ENCODE measurements at regions not wholly inside any gene's neighbourhood (a gene's known extent, or its start where the extent isn't known, plus 50 kb on each side); places are given as distances from the start of the nearest gene placed in this dataset.
"Not testable (repeated sequence)": the region's sequence is repeated elsewhere in the genome, so short reads cannot be mapped to it uniquely, and the experiment has no call there.

- no peak for DNase-seq
- H3K36me3 ChIP-seq (replicated peaks): no peaks in the 10 kb centered on the region
- no peak overlapping the region for H3K27ac ChIP-seq
- H3K4me3 ChIP-seq (ENCODE audit: low read depth, low read length): no peak overlapping the region
- in situ Hi-C loops (cut with HindIII; ENCODE audit: low pct_ligation_motif_present, low sequenced_read_pairs): no loop called here
- TF ChIP-seq CTCF (IDR thresholded peaks at IDR 0.05; ENCODE audit: low read depth, low read length, missing control alignments): no peak
- no peaks in the 10 kb centered on the region for H3K27me3 ChIP-seq (replicated peaks)
These were observed 72.7 kb downstream of the NAA11 start for GRCh38 chr4:79253168-79253567.

- in situ Hi-C loops (cut with HindIII; ENCODE audit: low pct_ligation_motif_present, low sequenced_read_pairs): no loop called here
- H3K27me3 ChIP-seq (replicated peaks): no peaks in the 10 kb centered on the region
- H3K36me3 ChIP-seq (replicated peaks): no peaks in the 10 kb centered on the region
- H3K27ac ChIP-seq: no peak overlapping the region
- no peak for TF ChIP-seq CTCF (IDR thresholded peaks at IDR 0.05; ENCODE audit: low read depth, low read length, missing control alignments)
- no peak overlapping the region for H3K4me3 ChIP-seq (ENCODE audit: low read depth, low read length)
- no peak for DNase-seq
These were observed 75.0 kb downstream of the NAA11 start for GRCh38 chr4:79250887-79251286.

GRCh38 chr4:79249881-79250503 is 75.9 kb downstream of the NAA11 start:
- Histone ChIP-seq H3K27ac (no peak overlapping the region), H3K36me3 (replicated peaks) (no peaks in the 10 kb centered on the region), H3K27me3 (replicated peaks) (no peaks in the 10 kb centered on the region), H3K4me3 (ENCODE audit: low read depth, low read length) (no peak overlapping the region)
- no peak for TF ChIP-seq CTCF (IDR thresholded peaks at IDR 0.05; ENCODE audit: low read depth, low read length, missing control alignments)
- in situ Hi-C loops (cut with HindIII; ENCODE audit: low pct_ligation_motif_present, low sequenced_read_pairs): no loop called here
- no peak for DNase-seq

- in situ Hi-C loops (cut with HindIII; ENCODE audit: low pct_ligation_motif_present, low sequenced_read_pairs): no loop called here
- TF ChIP-seq CTCF (IDR thresholded peaks at IDR 0.05; ENCODE audit: low read depth, low read length, missing control alignments): no peak
- Histone ChIP-seq H3K4me3 (ENCODE audit: low read depth, low read length) (no peak overlapping the region), H3K27ac (no peak overlapping the region), H3K27me3 (replicated peaks) (no peaks in the 10 kb centered on the region), H3K36me3 (replicated peaks) (no peaks in the 10 kb centered on the region)
- no peak for DNase-seq
These were observed 77.3 kb downstream of the NAA11 start for GRCh38 chr4:79248610-79249009.

- in situ Hi-C loops (cut with HindIII; ENCODE audit: low pct_ligation_motif_present, low sequenced_read_pairs): no loop called here
- no peaks in the 10 kb centered on the region for H3K27me3 ChIP-seq (replicated peaks)
- DNase-seq: no peak
- no peaks in the 10 kb centered on the region for H3K36me3 ChIP-seq (replicated peaks)
- no peak overlapping the region for H3K27ac ChIP-seq
- no peak overlapping the region for H3K4me3 ChIP-seq (ENCODE audit: low read depth, low read length)
- no peak for TF ChIP-seq CTCF (IDR thresholded peaks at IDR 0.05; ENCODE audit: low read depth, low read length, missing control alignments)
These were observed 78.0 kb downstream of the NAA11 start for GRCh38 chr4:79247695-79248394.

GRCh38 chr4:79245200-79245940 is 80.5 kb downstream of the NAA11 start:
- H3K27ac ChIP-seq; DNase-seq; H3K27me3 ChIP-seq (replicated peaks); H3K36me3 ChIP-seq (replicated peaks); H3K4me3 ChIP-seq (ENCODE audit: low read depth, low read length); in situ Hi-C loops (cut with HindIII; ENCODE audit: low pct_ligation_motif_present, low sequenced_read_pairs): not testable (repeated sequence)
